Sigmoid colon (tissue), 6 donors: ENCODE measurements at regions not wholly inside any gene's neighbourhood (a gene's known extent, or its start where the extent isn't known, plus 50 kb on each side); places are given as distances from the start of the nearest gene placed in this dataset.

Experiments
- DNase-seq: peaks from one replicate; pipeline ENCODE4 v3.0.0-alpha.2; 2019
- H3K27ac ChIP-seq, 4 donors: fragments of 200-600 bp; sonication (generic); one replicate each; pipeline ENCODE4 v1.5.1; 2016 to 2019; ENCODE audit warnings: mild to moderate bottlenecking in 1 of 4
- H3K27me3 ChIP-seq, 3 donors: fragments of 200-600 bp; sonication (generic); one replicate each; pipeline ENCODE4 v1.5.1; 2019; ENCODE audit warnings: mild to moderate bottlenecking in 1 of 3
- H3K36me3 ChIP-seq, 4 donors: fragments of 200-600 bp; sonication (generic); one replicate each; pipeline ENCODE4 v1.5.1; 2016 to 2019
- H3K4me1 ChIP-seq, 4 donors: fragments of 200-600 bp; sonication (generic); one replicate each; pipeline ENCODE4 v1.5.1; 2017 to 2019
- H3K4me3 ChIP-seq, 4 donors: fragments of 200-600 bp; sonication (generic); one replicate each; pipeline ENCODE4 v1.5.1; 2017 to 2019; ENCODE audit warnings: mild to moderate bottlenecking in 2 of 4, moderate library complexity in 1 of 4
- H3K9me3 ChIP-seq, 4 donors: fragments of 200-600 bp in 3 of 4; sonication (generic) in 3 of 4; one replicate each; pipeline versions ENCODE4 v1.5.1 to v1.6.1; 2013 to 2019
- EP300 ChIP-seq, 4 donors: sonication (generic); formaldehyde crosslinking; IDR thresholded peaks; one replicate each; pipeline ENCODE4 v1.6.1; 2017; ENCODE audit warnings: antibody characterized with exemption in 4 of 4
- POLR2A ChIP-seq, 2 donors: fragments of 450-650 bp; IDR thresholded peaks; one replicate each; pipeline ENCODE4 v1.6.1; 2016; ENCODE audit warnings: antibody characterized with exemption in 2 of 2, mild to moderate bottlenecking in 2 of 2, moderate library complexity in 2 of 2
- POLR2AphosphoS5 ChIP-seq, 4 donors: sonication (generic); formaldehyde crosslinking; IDR thresholded peaks; one replicate each; pipeline ENCODE4 v1.6.1; 2017; ENCODE audit warnings: antibody characterized with exemption in 4 of 4
- WGBS, 2 donors: extraction: QIAGEN DNeasy Blood & Tissue Kit; methylation state at CpG; one replicate each; pipeline ENCODE4 v1.1.7; 2013; 5-methylcytosine and 5-hydroxymethylcytosine counted together
- intact Hi-C: fragments of 100-400 bp; cut with DNase I; formaldehyde crosslinking; loops from one replicate; pipeline ENCODE4 v1.15.1; 2023
- TF ChIP-seq, protein P1 (sequence below), 4 experiments: fragments of 450-650 bp in 3 of 4; fragments of 200-600 bp in 1 of 4; IDR thresholded peaks; one replicate each; pipeline ENCODE4 v1.5.1; 2016 to 2019; ENCODE audit warnings: antibody characterized with exemption in 4 of 4, mild to moderate bottlenecking in 3 of 4, moderate library complexity in 2 of 4
- donor health status: healthy with polysubstance abuse.
- donor health status: healthy.

DNA sequence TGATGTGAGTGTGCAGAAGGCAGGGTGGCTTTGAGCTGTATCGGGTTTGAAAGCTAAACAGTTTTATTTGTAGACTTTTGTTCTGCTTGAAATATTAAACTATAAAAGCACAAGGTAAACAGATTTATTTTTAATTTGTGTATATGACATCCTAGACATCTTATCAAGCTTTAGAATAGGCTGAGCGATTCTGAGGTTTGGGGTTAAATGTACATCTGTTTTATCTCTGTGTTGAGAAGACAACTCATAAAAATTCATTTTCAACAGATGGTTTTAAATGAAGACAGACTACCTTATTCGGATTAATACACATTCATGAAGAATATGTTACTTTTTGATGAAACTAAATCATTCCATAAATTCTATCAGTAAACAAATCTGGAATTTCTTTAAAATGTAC is 368.8 kb downstream of the RPRM start:
- Histone ChIP-seq H3K36me3 (no peaks in the 10 kb centered on the region), H3K27ac (peak overlapping the region in 3 of 4 donors; percentile 35 to 63 (median 36)), H3K4me3 (no peak overlapping the region), H3K4me1 (peaks cover 0 to 47% (median 36%) of the 10 kb centered on the region in 4 donors), H3K27me3 (no peaks in the 10 kb centered on the region), H3K9me3 (no peaks in the 10 kb centered on the region)
- WGBS, 2 donors: 74 to 84% methylated on average over 3 of the region's 3 CpGs
- no peak for DNase-seq
- intact Hi-C loops: loop anchor here (1.0 to 5.0 kb wide), 3 partner anchors 23 to 48 kb away; no protein-coding TSS in a partner anchor
- TF ChIP-seq EP300 (IDR thresholded peaks at IDR 0.05) (no peak), POLR2A (IDR thresholded peaks at IDR 0.05) (no peak), POLR2AphosphoS5 (IDR thresholded peaks at IDR 0.05) (peak in 2 of 4 donors; percentile 56 to 59)

DNA sequence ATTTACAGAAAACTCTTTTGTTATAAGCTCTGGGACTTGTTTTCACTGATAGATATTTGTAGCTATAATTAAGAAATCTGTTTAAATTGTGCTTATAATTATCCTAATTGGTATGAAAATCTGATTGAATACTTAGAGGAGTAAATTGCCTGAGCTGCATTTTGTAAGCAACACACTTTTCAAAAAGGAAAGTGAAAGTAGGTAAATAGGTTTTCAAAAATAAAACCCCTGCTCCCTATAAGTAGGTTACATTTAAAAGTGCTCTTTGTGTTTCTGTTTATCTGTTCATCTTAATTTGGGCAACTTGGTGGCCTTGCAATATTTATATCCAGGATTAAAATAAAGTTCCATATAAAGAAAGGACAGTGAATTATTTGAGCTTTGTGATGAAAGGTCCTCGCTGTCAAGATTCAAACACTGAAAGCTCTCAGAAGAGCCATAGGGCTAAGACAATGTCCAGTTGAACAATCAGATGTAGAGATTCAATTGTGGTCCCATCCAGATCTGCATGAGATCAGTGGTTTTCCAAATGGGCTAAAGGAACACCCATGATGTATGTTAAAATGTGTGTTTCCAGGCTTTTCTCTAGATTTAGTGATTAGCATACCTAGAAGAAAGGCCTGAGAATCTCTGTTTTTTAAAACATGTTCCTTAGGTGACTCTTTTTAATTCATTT is 371.6 kb downstream of the RPRM start:
- no peaks in the 10 kb centered on the region for H3K36me3 ChIP-seq
- no peaks in the 10 kb centered on the region for H3K27me3 ChIP-seq
- no peaks in the 10 kb centered on the region for H3K9me3 ChIP-seq
- 83% methylated on average over 1 of the region's 1 CpG for WGBS, 2 donors
- H3K27ac ChIP-seq: peak overlapping the region in 3 of 4 donors; percentile 19 to 39 (median 36)
- no peak overlapping the region for H3K4me3 ChIP-seq
- H3K4me1 ChIP-seq: peaks cover 0 to 64% (median 38%) of the 10 kb centered on the region in 4 donors
- no peak for DNase-seq
- intact Hi-C loops: no loop called here
- no peak for TF ChIP-seq EP300 (IDR thresholded peaks at IDR 0.05)
- no peak for TF ChIP-seq POLR2A (IDR thresholded peaks at IDR 0.05)
- no peak for TF ChIP-seq POLR2AphosphoS5 (IDR thresholded peaks at IDR 0.05)
- TF ChIP-seq, protein P1, sequence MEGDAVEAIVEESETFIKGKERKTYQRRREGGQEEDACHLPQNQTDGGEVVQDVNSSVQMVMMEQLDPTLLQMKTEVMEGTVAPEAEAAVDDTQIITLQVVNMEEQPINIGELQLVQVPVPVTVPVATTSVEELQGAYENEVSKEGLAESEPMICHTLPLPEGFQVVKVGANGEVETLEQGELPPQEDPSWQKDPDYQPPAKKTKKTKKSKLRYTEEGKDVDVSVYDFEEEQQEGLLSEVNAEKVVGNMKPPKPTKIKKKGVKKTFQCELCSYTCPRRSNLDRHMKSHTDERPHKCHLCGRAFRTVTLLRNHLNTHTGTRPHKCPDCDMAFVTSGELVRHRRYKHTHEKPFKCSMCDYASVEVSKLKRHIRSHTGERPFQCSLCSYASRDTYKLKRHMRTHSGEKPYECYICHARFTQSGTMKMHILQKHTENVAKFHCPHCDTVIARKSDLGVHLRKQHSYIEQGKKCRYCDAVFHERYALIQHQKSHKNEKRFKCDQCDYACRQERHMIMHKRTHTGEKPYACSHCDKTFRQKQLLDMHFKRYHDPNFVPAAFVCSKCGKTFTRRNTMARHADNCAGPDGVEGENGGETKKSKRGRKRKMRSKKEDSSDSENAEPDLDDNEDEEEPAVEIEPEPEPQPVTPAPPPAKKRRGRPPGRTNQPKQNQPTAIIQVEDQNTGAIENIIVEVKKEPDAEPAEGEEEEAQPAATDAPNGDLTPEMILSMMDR (IDR thresholded peaks at IDR 0.05): no peak

DNA sequence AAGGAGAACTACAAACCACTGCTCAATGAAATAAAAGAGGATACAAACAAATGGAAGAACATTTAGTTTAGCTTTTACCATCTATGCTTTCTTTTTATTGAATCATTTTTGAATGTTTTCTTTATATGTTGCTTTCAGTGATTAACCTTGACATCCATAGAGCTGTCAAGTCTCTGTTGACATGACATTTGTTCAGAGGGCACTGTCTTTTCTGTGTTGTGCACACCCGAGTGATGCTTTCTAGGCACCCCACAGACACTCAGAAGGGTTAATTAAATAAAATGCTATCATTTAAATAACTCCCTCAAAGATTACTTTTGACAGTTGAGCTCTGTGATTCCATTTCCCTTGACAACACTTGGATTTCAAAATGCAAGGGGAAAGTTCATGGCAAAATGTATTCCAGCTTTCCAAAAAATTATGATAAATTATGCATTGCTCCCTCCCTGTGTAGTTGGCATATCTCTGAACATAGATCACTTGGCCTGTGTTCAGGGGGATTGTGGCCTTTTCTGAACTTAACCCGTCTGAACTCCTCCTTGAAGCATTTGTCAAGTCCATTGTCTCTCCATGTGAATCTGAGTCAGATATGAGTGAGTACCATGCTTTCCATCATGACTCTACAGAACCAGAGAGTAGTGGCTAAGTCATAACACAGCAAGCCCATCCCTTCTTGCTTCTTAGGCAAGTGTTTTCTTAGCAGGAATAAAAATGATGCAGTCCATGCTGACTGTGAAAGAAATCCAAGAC is 372.6 kb downstream of the RPRM start:
- 83 to 87% methylated on average over 2 of the region's 2 CpGs for WGBS, 2 donors
- no peak for DNase-seq
- no peaks in the 10 kb centered on the region for H3K9me3 ChIP-seq
- no peak overlapping the region for H3K4me3 ChIP-seq
- peak overlapping the region in 3 of 4 donors; percentile 28 to 39 (median 36) for H3K27ac ChIP-seq
- intact Hi-C loops: no loop called here
- H3K27me3 ChIP-seq: no peaks in the 10 kb centered on the region
- TF ChIP-seq EP300 (IDR thresholded peaks at IDR 0.05) (no peak), POLR2A (IDR thresholded peaks at IDR 0.05) (no peak), POLR2AphosphoS5 (IDR thresholded peaks at IDR 0.05) (no peak)
- TF ChIP-seq, protein P1 (IDR thresholded peaks at IDR 0.05): no peak
- peaks cover 0 to 73% (median 46%) of the 10 kb centered on the region in 4 donors for H3K4me1 ChIP-seq
- H3K36me3 ChIP-seq: no peaks in the 10 kb centered on the region

DNA sequence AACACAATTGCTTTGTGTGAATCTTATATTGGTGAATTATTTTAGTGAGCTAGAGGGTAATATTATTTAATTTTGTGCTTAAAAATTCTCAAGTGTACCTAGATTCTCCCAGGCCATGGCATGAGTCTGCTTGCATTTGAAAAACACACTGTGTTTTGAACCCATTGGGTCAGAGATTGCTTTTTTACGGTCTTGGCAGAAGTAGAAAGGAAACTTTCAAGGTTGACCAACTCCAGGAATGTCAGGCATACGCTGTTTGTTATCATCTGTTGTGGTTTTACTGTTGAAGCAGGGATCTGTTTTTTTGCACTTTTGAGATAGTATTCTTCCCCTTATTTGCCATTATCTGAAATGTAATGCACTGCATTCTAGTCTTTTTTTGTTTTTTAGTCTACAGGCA is 377.4 kb downstream of the RPRM start:
- no peak overlapping the region for H3K4me3 ChIP-seq
- H3K36me3 ChIP-seq: no peaks in the 10 kb centered on the region
- peaks cover 0 to 42% (median 23%) of the 10 kb centered on the region in 4 donors for H3K4me1 ChIP-seq
- DNase-seq: no peak
- no peaks in the 10 kb centered on the region for H3K27me3 ChIP-seq
- peak overlapping the region in 2 of 4 donors; percentile 35 to 59 for H3K27ac ChIP-seq
- H3K9me3 ChIP-seq: no peaks in the 10 kb centered on the region
- TF ChIP-seq, protein P1 (IDR thresholded peaks at IDR 0.05): no peak
- TF ChIP-seq POLR2AphosphoS5 (IDR thresholded peaks at IDR 0.05): peak; percentile 65 to 98 (median 87)
- TF ChIP-seq EP300 (IDR thresholded peaks at IDR 0.05): peak in 2 of 4 donors; percentile 55 to 83
- intact Hi-C loops: no loop called here
- WGBS, 2 donors: 4 to 17% methylated on average over 2 of the region's 2 CpGs

DNA sequence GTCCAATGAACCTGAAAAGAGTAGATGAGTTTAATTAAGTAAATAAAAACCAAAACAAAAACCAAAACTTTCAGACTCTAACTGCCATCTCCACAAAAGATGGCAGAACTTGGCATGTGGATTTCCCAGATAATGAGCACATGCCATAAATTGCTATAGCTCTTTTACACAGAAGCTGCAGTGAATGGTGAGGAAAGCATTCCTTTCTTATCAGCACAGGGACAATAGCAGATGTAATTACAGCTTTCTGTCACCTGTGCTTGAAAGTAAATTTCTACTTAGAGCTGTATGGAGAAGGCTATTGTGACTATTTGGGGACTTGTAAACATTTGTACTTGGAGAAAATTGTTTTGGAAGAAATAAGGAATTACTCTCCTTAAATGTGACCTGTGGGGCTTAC is 378.4 kb downstream of the RPRM start:
- H3K27me3 ChIP-seq: no peaks in the 10 kb centered on the region
- no peaks in the 10 kb centered on the region for H3K9me3 ChIP-seq
- TF ChIP-seq, protein P1 (IDR thresholded peaks at IDR 0.05): no peak
- no peak for TF ChIP-seq POLR2A (IDR thresholded peaks at IDR 0.05)
- no peak for TF ChIP-seq EP300 (IDR thresholded peaks at IDR 0.05)
- H3K36me3 ChIP-seq: no peaks in the 10 kb centered on the region
- H3K4me1 ChIP-seq: peaks cover 0 to 37% (median 22%) of the 10 kb centered on the region in 4 donors
- no peak overlapping the region for H3K4me3 ChIP-seq
- intact Hi-C loops: no loop called here
- DNase-seq: no peak
- peak overlapping the region in 1 of 4 donors; percentile 59 for H3K27ac ChIP-seq
